H1 (cell line): ENCODE measurements at regions not wholly inside any gene's neighbourhood (a gene's known extent, or its start where the extent isn't known, plus 50 kb on each side); places are given as distances from the start of the nearest gene placed in this dataset.

ENCODE experiments used
- SRF ChIP-seq: IDR thresholded peaks from 2 replicates; pipeline ENCODE4 v1.6.1; 2011; ENCODE audit warnings: mild to moderate bottlenecking, low read depth, low read length, moderate library complexity
- YY1 ChIP-seq: IDR thresholded peaks from 2 replicates; pipeline ENCODE4 v1.6.1; 2011; ENCODE audit warnings: low read depth, mild to moderate bottlenecking, low read length
- TF ChIP-seq, protein P1 (sequence below), 3 experiments: IDR thresholded peaks; 1 replicate in 2 of 3; 2 replicates in 1 of 3; pipeline versions ENCODE4 v1.5.1 to v1.6.1; 2011; ENCODE audit warnings: low read length in 3 of 3, mild to moderate bottlenecking in 3 of 3, inconsistent platforms in 2 of 3, low read depth in 1 of 3, moderate library complexity in 1 of 3; ENCODE audit not compliant: insufficient read depth in 1 of 3; ENCODE audit errors: control extremely low read depth in 1 of 3

DNA sequence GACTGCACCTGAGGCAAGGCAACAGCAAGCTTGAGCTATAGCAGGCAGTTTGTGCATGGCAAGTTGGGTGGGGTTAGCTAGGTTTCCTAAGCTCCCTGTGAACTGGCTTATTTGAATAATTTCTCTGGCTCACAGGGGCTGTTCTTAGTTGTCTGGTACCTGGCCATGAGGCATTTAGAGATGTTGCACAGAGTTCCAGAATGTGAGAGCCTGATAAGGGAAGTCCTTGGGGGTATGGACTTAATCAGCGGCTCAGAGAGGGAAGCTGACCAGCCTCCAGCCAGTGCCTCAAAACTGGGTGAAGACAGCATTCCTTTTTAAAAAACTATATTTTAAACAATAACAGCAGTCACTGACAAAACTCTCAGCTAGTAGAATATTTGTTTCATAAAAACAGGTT is 307.4 kb downstream of the FZD1 start:
- TF ChIP-seq, protein P1, sequence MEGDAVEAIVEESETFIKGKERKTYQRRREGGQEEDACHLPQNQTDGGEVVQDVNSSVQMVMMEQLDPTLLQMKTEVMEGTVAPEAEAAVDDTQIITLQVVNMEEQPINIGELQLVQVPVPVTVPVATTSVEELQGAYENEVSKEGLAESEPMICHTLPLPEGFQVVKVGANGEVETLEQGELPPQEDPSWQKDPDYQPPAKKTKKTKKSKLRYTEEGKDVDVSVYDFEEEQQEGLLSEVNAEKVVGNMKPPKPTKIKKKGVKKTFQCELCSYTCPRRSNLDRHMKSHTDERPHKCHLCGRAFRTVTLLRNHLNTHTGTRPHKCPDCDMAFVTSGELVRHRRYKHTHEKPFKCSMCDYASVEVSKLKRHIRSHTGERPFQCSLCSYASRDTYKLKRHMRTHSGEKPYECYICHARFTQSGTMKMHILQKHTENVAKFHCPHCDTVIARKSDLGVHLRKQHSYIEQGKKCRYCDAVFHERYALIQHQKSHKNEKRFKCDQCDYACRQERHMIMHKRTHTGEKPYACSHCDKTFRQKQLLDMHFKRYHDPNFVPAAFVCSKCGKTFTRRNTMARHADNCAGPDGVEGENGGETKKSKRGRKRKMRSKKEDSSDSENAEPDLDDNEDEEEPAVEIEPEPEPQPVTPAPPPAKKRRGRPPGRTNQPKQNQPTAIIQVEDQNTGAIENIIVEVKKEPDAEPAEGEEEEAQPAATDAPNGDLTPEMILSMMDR (IDR thresholded peaks at IDR 0.05; ENCODE audit: control extremely low read depth in 1 of 3, insufficient read depth in 1 of 3, low read depth in 1 of 3, low read length in 3 of 3) = no peak
- TF ChIP-seq YY1 (no peak), SRF (no peak)
